Neural progenitor cell (in vitro differentiated cells): ENCODE measurements at regions not wholly inside any gene's neighbourhood (a gene's known extent, or its start where the extent isn't known, plus 50 kb on each side); places are given as distances from the start of the nearest gene placed in this dataset.
A peak's percentile ranks its signal among the peaks of the same experiment; 100 is the strongest.

Experiments used
- DNase-seq: peaks from one replicate; pipeline ENCODE4 v3.0.0-alpha.2; 2016; ENCODE audit warnings: low spot score
- H2AFZ ChIP-seq: fragments of 200-600 bp; sonication (generic); replicated peaks from 2 replicates; pipeline ENCODE4 v1.6.1; 2016; ENCODE audit warnings: antibody characterized with exemption
- H3F3A ChIP-seq: fragments of 200-600 bp; sonication (generic); 2 replicates; pipeline ENCODE4 v1.6.1; 2016; ENCODE audit warnings: antibody characterized with exemption, low read depth
- H3K27ac ChIP-seq: fragments of 200-600 bp; sonication (generic); 2 replicates; pipeline ENCODE4 v1.5.1; 2016; ENCODE audit warnings: mild to moderate bottlenecking
- H3K27me3 ChIP-seq: fragments of 200-600 bp; sonication (generic); 2 replicates; pipeline ENCODE4 v1.6.1; 2016; ENCODE audit warnings: mild to moderate bottlenecking, moderate library complexity
- H3K36me3 ChIP-seq: fragments of 200-600 bp; sonication (generic); 2 replicates; pipeline ENCODE4 v1.5.1; 2016
- H3K4me1 ChIP-seq: fragments of 200-600 bp; sonication (generic); 2 replicates; pipeline ENCODE4 v1.6.1; 2016; ENCODE audit warnings: mixed run types
- H3K4me2 ChIP-seq: fragments of 200-600 bp; sonication (generic); 2 replicates; pipeline ENCODE4 v1.6.1; 2016
- H3K4me3 ChIP-seq: fragments of 200-600 bp; sonication (generic); 2 replicates; pipeline ENCODE4 v1.5.1; 2016
- H3K79me2 ChIP-seq: fragments of 200-600 bp; sonication (generic); 2 replicates; pipeline ENCODE4 v1.6.1; 2016; ENCODE audit warnings: low read depth
- H3K9ac ChIP-seq: fragments of 200-600 bp; sonication (generic); 2 replicates; pipeline ENCODE4 v1.6.1; 2016
- H3K9me3 ChIP-seq: fragments of 200-600 bp; sonication (generic); 2 replicates; pipeline ENCODE4 v1.5.1; 2016; ENCODE audit warnings: low read depth
- H4K20me1 ChIP-seq: fragments of 200-600 bp; sonication (generic); 2 replicates; pipeline ENCODE4 v1.6.1; 2016; ENCODE audit warnings: low read depth
- H3K27ac Mint-ChIP-seq: 3 replicates; pipeline ENCODE4 v1.8.0; 2021; ENCODE audit warnings: mixed read lengths
- H3K27me3 Mint-ChIP-seq: 2 replicates; pipeline ENCODE4 v1.8.0; 2022; ENCODE audit warnings: low read depth, mild to moderate bottlenecking, inconsistent platforms, moderate library complexity, mixed read lengths; ENCODE audit not compliant: insufficient read depth
- H3K36me3 Mint-ChIP-seq: 3 replicates; pipeline ENCODE4 v1.8.0; 2021; ENCODE audit warnings: mixed read lengths
- H3K4me1 Mint-ChIP-seq: 3 replicates; pipeline ENCODE4 v1.8.0; 2021; ENCODE audit warnings: mixed read lengths
- H3K4me3 Mint-ChIP-seq: 3 replicates; pipeline ENCODE4 v1.8.0; 2021; ENCODE audit warnings: mild to moderate bottlenecking, moderate library complexity, mixed read lengths
- H3K9me3 Mint-ChIP-seq: 3 replicates; pipeline ENCODE4 v1.8.0; 2020; ENCODE audit warnings: mixed read lengths
- CTCF ChIP-seq: fragments of 200-600 bp; sonication (generic); IDR thresholded peaks from 2 replicates; pipeline ENCODE4 v1.5.1; 2017; ENCODE audit warnings: antibody characterized with exemption, mild to moderate bottlenecking
- EZH2 ChIP-seq: fragments of 200-600 bp; sonication (generic); IDR thresholded peaks from 2 replicates; pipeline ENCODE4 v1.6.1; 2017; ENCODE audit warnings: antibody characterized with exemption, mild to moderate bottlenecking, moderate library complexity
- EZH2phosphoT487 ChIP-seq: fragments of 200-600 bp; sonication (generic); IDR thresholded peaks from 2 replicates; pipeline ENCODE4 v1.6.1; 2017; ENCODE audit warnings: antibody characterized with exemption

- H3K4me1 ChIP-seq: peaks cover 9% of the 10 kb centered on the region
- no peak overlapping the region for H3K9ac ChIP-seq
- peaks cover 11% of the 10 kb centered on the region for H3F3A ChIP-seq
- no peak overlapping the region for H3K27ac Mint-ChIP-seq
- peaks cover 53% of the 10 kb centered on the region for H3K27me3 Mint-ChIP-seq
- H3K27ac ChIP-seq: no peak overlapping the region
- H3K4me2 ChIP-seq: peak overlapping the region; percentile 95
- no peaks in the 10 kb centered on the region for H3K36me3 ChIP-seq
- H2AFZ ChIP-seq: peak overlapping the region; percentile 71
- H3K4me3 ChIP-seq: peak overlapping the region; percentile 49
- DNase-seq: peak; percentile 33
- peaks cover 2% of the 10 kb centered on the region for H3K9me3 Mint-ChIP-seq
- no peak for TF ChIP-seq CTCF
- TF ChIP-seq EZH2: peak; percentile 84
- TF ChIP-seq EZH2phosphoT487: peak; percentile 84
- no peaks in the 10 kb centered on the region for H3K79me2 ChIP-seq
- peaks cover 100% of the 10 kb centered on the region for H3K27me3 ChIP-seq
- no peaks in the 10 kb centered on the region for H3K9me3 ChIP-seq
- H3K4me1 Mint-ChIP-seq: peaks cover 17% of the 10 kb centered on the region
- H4K20me1 ChIP-seq: peaks cover 38% of the 10 kb centered on the region
- no peak overlapping the region for H3K4me3 Mint-ChIP-seq
- H3K36me3 Mint-ChIP-seq: no peaks in the 10 kb centered on the region
These were observed 51.3 kb upstream of the AMZ2 start for GRCh38 chr17:68196394-68197090.

- peak overlapping the region; percentile 71 for H3K4me3 Mint-ChIP-seq
- no peak overlapping the region for H3K9ac ChIP-seq
- TF ChIP-seq EZH2: peak; percentile 89
- TF ChIP-seq EZH2phosphoT487: peak; percentile 31
- TF ChIP-seq CTCF: no peak
- H3K79me2 ChIP-seq: no peaks in the 10 kb centered on the region
- peaks cover 100% of the 10 kb centered on the region for H3K27me3 ChIP-seq
- H3K9me3 ChIP-seq: no peaks in the 10 kb centered on the region
- H3K4me1 Mint-ChIP-seq: peaks cover 17% of the 10 kb centered on the region
- H3K36me3 Mint-ChIP-seq: no peaks in the 10 kb centered on the region
- H3K9me3 Mint-ChIP-seq: peaks cover 2% of the 10 kb centered on the region
- peaks cover 58% of the 10 kb centered on the region for H3K27me3 Mint-ChIP-seq
- H4K20me1 ChIP-seq: peaks cover 38% of the 10 kb centered on the region
- no peak overlapping the region for H3K27ac ChIP-seq
- DNase-seq: peak; percentile 74
- H3K36me3 ChIP-seq: no peaks in the 10 kb centered on the region
- H2AFZ ChIP-seq: no peak overlapping the region
- peak overlapping the region; percentile 49 for H3K4me3 ChIP-seq
- H3F3A ChIP-seq: peaks cover 11% of the 10 kb centered on the region
- peaks cover 9% of the 10 kb centered on the region for H3K4me1 ChIP-seq
- H3K4me2 ChIP-seq: peak overlapping the region; percentile 95
- H3K27ac Mint-ChIP-seq: no peak overlapping the region
These were observed 50.5 kb upstream of the AMZ2 start for GRCh38 chr17:68197091-68197996.

- H3K36me3 Mint-ChIP-seq: no peaks in the 10 kb centered on the region
- Histone ChIP-seq H4K20me1 (peaks cover 38% of the 10 kb centered on the region), H3K4me2 (peak overlapping the region; percentile 71), H3K79me2 (no peaks in the 10 kb centered on the region), H3K4me1 (peaks cover 9% of the 10 kb centered on the region), H3K4me3 (peak overlapping the region; percentile 38), H3K27me3 (peaks cover 100% of the 10 kb centered on the region), H3K9me3 (no peaks in the 10 kb centered on the region), H2AFZ (no peak overlapping the region), H3F3A (peaks cover 11% of the 10 kb centered on the region), H3K27ac (no peak overlapping the region), H3K36me3 (no peaks in the 10 kb centered on the region), H3K9ac (no peak overlapping the region)
- peak overlapping the region; percentile 62 for H3K4me3 Mint-ChIP-seq
- TF ChIP-seq CTCF (no peak), EZH2 (peak; percentile 95), EZH2phosphoT487 (peak; percentile 88)
- H3K9me3 Mint-ChIP-seq: peaks cover 2% of the 10 kb centered on the region
- peaks cover 65% of the 10 kb centered on the region for H3K27me3 Mint-ChIP-seq
- H3K27ac Mint-ChIP-seq: no peak overlapping the region
- H3K4me1 Mint-ChIP-seq: peaks cover 17% of the 10 kb centered on the region
- DNase-seq: peak; percentile 16
These were observed 49.6 kb upstream of the AMZ2 start for GRCh38 chr17:68197997-68198930.
